OCI-LY3 (cell line): ENCODE measurements at regions not wholly inside any gene's neighbourhood (a gene's known extent, or its start where the extent isn't known, plus 50 kb on each side); places are given as distances from the start of the nearest gene placed in this dataset.
A peak's percentile ranks its signal among the peaks of the same experiment; 100 is the strongest.

Experiments
- H2AFZ ChIP-seq: fragments of 200-600, 300-600 bp; shearing (Covaris generic); 2 replicates; pipeline ENCODE4 v1.6.0; 2014; ENCODE audit warnings: antibody characterized with exemption, low read depth, low read length
- H3K27ac ChIP-seq: fragments of 200-600, 300-600 bp; sonication (generic); 2 replicates; pipeline ENCODE4 v1.5.1; 2014; ENCODE audit warnings: mild to moderate bottlenecking, low read length, moderate library complexity, mixed read lengths
- H3K27me3 ChIP-seq: fragments of 200-600, 300-600 bp; sonication (generic); 2 replicates; pipeline ENCODE4 v1.6.1; 2014; ENCODE audit warnings: low read depth, low read length, mixed read lengths
- H3K36me3 ChIP-seq: fragments of 200-600, 300-600 bp; sonication (generic); replicated peaks from 2 replicates; pipeline ENCODE3; 2014; ENCODE audit warnings: low read depth, low read length, mixed read lengths
- H3K4me1 ChIP-seq: fragments of 300-600, 200-600 bp; sonication (generic); 2 replicates; pipeline ENCODE4 v1.6.1; 2014; ENCODE audit warnings: low read length, mixed read lengths
- H3K4me2 ChIP-seq: fragments of 200-600, 300-600 bp; sonication (generic); 2 replicates; pipeline ENCODE4 v1.6.1; 2014; ENCODE audit warnings: low read length, mixed read lengths
- H3K4me3 ChIP-seq: fragments of 300-600, 200-600 bp; sonication (generic); 2 replicates; pipeline ENCODE4 v1.5.1; 2014; ENCODE audit warnings: antibody characterized with exemption, mild to moderate bottlenecking, low read length, moderate library complexity
- H3K79me2 ChIP-seq: fragments of 300-600, 200-600 bp; shearing (Covaris generic); 2 replicates; pipeline ENCODE4 v1.6.1; 2014; ENCODE audit warnings: mild to moderate bottlenecking, low read length, mixed read lengths
- H3K9ac ChIP-seq: fragments of 300-600, 200-600 bp; shearing (Covaris generic); 2 replicates; pipeline ENCODE4 v1.6.0; 2014; ENCODE audit warnings: mild to moderate bottlenecking, low read length, moderate library complexity
- H3K9me3 ChIP-seq: fragments of 200-600, 300-600 bp; shearing (Covaris generic); 2 replicates; pipeline ENCODE4 v1.6.1; 2014; ENCODE audit warnings: low read length, mixed read lengths; ENCODE audit not compliant: insufficient read depth
- H4K20me1 ChIP-seq: fragments of 200-600, 300-600 bp; sonication (generic); 2 replicates; pipeline ENCODE4 v1.6.1; 2016; ENCODE audit warnings: low read length, mixed read lengths; ENCODE audit not compliant: insufficient read depth
- CTCF ChIP-seq: fragments of 200-600, 300-600 bp; sonication (generic); IDR thresholded peaks from 2 replicates; pipeline ENCODE4 v1.5.1; 2014; ENCODE audit warnings: antibody characterized with exemption, low read length, low read depth
- EZH2phosphoT487 ChIP-seq: fragments of 200-600 bp; shearing (Covaris generic); IDR thresholded peaks from 2 replicates; pipeline ENCODE4 v1.6.1; 2018; ENCODE audit warnings: antibody characterized with exemption, mixed run types, low read depth

- Histone ChIP-seq H4K20me1 (no peaks in the 10 kb centered on the region), H3K4me1 (no peaks in the 10 kb centered on the region), H3K27me3 (no peaks in the 10 kb centered on the region), H3K27ac (no peak overlapping the region), H3K79me2 (no peaks in the 10 kb centered on the region), H3K4me2 (no peak overlapping the region), H3K9me3 (0 out of 2 replicates have a peak, but pooled peaks cover 7% of the 10 kb centered on the region), H2AFZ (no peak overlapping the region), H3K4me3 (no peak overlapping the region), H3K36me3 (no peaks in the 10 kb centered on the region), H3K9ac (no peak overlapping the region)
- TF ChIP-seq CTCF (0 out of 2 replicates have a peak, but pooled peaks have one; percentile 11), EZH2phosphoT487 (no peak)
Measured at GRCh38 chr2:76050196-76050595, 339.5 kb upstream of the GCFC2 start.

GRCh38 chr2:76044701-76045100, 334.0 kb upstream of the GCFC2 start:
- TF ChIP-seq CTCF = no peak
- no peak for TF ChIP-seq EZH2phosphoT487
- Histone ChIP-seq H3K4me2 (no peak overlapping the region), H3K79me2 (no peaks in the 10 kb centered on the region), H4K20me1 (no peaks in the 10 kb centered on the region), H3K36me3 (no peaks in the 10 kb centered on the region), H3K27me3 (no peaks in the 10 kb centered on the region), H3K9ac (no peak overlapping the region), H3K4me1 (no peaks in the 10 kb centered on the region), H3K4me3 (no peak overlapping the region), H3K27ac (no peak overlapping the region), H2AFZ (no peak overlapping the region), H3K9me3 (0 out of 2 replicates have a peak, but pooled peaks cover 7% of the 10 kb centered on the region)

GRCh38 chr2:76039505-76039904, 328.8 kb upstream of the GCFC2 start:
- no peak overlapping the region for H3K4me3 ChIP-seq
- H3K27me3 ChIP-seq = no peaks in the 10 kb centered on the region
- no peaks in the 10 kb centered on the region for H3K36me3 ChIP-seq
- H3K27ac ChIP-seq = no peak overlapping the region
- H3K4me2 ChIP-seq = no peak overlapping the region
- H3K4me1 ChIP-seq = no peaks in the 10 kb centered on the region
- no peaks in the 10 kb centered on the region for H3K79me2 ChIP-seq
- no peak overlapping the region for H2AFZ ChIP-seq
- no peaks in the 10 kb centered on the region for H4K20me1 ChIP-seq
- no peaks in the 10 kb centered on the region for H3K9me3 ChIP-seq
- H3K9ac ChIP-seq = no peak overlapping the region
- TF ChIP-seq CTCF = no peak
- TF ChIP-seq EZH2phosphoT487 = no peak

GRCh38 chr2:76027761-76028160, 317.0 kb upstream of the GCFC2 start:
- TF ChIP-seq CTCF (no peak), EZH2phosphoT487 (no peak)
- no peaks in the 10 kb centered on the region for H3K9me3 ChIP-seq
- H3K4me1 ChIP-seq = no peaks in the 10 kb centered on the region
- H3K27me3 ChIP-seq = no peaks in the 10 kb centered on the region
- no peak overlapping the region for H3K9ac ChIP-seq
- no peak overlapping the region for H3K27ac ChIP-seq
- no peak overlapping the region for H3K4me3 ChIP-seq
- H3K4me2 ChIP-seq = no peak overlapping the region
- H3K79me2 ChIP-seq = no peaks in the 10 kb centered on the region
- no peak overlapping the region for H2AFZ ChIP-seq
- no peaks in the 10 kb centered on the region for H4K20me1 ChIP-seq
- H3K36me3 ChIP-seq = no peaks in the 10 kb centered on the region
